ENCODE measurements at regions not wholly inside any gene's neighbourhood (a gene's known extent, or its start where the extent isn't known, plus 50 kb on each side); places are given as distances from the start of the nearest gene placed in this dataset.
A peak's percentile ranks its signal among the peaks of the same experiment; 100 is the strongest.

DNA sequence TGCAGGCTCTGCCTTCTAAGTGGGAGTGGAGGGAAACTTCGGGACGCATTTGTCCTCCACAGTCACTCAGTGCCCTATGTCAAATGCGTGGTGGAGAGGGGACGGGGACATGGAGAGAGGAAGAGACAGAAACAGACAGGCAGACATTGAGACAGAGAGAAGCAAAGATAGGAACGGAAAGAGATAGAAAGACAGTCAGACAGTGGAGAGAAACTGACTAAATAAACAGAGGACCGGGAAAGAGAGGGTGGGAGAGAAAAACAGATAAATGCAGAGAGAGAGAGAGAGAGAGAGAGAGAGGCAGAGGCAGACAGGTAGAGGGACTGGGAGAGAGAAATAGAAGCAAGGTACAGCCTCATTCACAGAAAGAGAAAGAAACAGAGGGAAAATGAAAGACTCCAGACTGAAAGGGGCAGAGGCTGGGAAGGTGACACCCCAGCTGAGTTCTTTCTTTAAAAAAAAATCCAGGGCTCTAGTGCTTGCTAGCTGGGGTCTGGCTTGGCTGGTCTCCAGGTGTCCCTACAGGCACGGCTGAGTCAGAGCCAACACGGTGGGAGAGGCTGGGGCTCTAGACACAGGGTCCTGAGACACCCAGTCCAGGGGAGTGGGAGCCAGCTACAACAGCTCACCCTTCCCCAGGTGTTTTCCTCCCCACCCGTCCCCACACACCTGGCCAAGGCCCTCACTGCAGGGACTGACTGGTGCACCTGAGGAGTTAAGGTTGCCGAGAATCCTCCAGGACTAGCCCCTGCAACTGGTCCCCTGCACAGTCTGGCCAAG is 506.1 kb upstream of the PROK2 start:
- ATAC-seq: no peak
- intact Hi-C loops (cut with DNase I): no loop called here
- no peak for FAIRE-seq
- no peak overlapping the region for H3K4me3 ChIP-seq
- no peaks in the 10 kb centered on the region for H3K4me1 ChIP-seq
- H3K27ac ChIP-seq: no peak overlapping the region
- DNase-seq: no peak
- no peaks in the 10 kb centered on the region for H3K27me3 ChIP-seq
- TF ChIP-seq, protein P1, sequence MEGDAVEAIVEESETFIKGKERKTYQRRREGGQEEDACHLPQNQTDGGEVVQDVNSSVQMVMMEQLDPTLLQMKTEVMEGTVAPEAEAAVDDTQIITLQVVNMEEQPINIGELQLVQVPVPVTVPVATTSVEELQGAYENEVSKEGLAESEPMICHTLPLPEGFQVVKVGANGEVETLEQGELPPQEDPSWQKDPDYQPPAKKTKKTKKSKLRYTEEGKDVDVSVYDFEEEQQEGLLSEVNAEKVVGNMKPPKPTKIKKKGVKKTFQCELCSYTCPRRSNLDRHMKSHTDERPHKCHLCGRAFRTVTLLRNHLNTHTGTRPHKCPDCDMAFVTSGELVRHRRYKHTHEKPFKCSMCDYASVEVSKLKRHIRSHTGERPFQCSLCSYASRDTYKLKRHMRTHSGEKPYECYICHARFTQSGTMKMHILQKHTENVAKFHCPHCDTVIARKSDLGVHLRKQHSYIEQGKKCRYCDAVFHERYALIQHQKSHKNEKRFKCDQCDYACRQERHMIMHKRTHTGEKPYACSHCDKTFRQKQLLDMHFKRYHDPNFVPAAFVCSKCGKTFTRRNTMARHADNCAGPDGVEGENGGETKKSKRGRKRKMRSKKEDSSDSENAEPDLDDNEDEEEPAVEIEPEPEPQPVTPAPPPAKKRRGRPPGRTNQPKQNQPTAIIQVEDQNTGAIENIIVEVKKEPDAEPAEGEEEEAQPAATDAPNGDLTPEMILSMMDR (IDR thresholded peaks at IDR 0.05): no peak
- H3K36me3 ChIP-seq: no peaks in the 10 kb centered on the region
- H3K9me3 ChIP-seq: no peaks in the 10 kb centered on the region
- WGBS, 2 donors: 69% methylated on average over 10 of the region's 10 CpGs

DNA sequence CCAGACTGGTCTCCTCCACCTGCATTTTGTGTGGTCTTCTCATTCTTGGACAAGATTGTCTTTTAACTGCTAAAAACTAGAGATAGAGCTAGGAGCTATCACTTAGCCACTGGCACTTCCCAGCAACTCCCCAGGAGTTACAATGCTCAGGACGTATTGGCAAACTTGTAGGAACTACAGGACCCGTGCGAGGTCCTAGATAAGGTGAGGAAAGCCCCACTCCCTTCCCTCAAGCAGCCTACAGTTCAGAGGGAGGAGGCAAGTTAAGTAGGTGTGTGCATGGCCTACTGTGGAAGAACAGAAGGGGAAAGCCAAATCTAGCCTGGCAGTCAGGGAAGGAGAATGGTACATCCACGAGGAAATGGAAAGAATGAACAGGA is 504.7 kb upstream of the PROK2 start:
- no peak for ATAC-seq
- Histone ChIP-seq H3K27me3 (no peaks in the 10 kb centered on the region), H3K4me3 (no peak overlapping the region), H3K4me1 (no peaks in the 10 kb centered on the region), H3K36me3 (no peaks in the 10 kb centered on the region), H3K27ac (peak overlapping the region in 3 of 4 donors; percentile 37 to 55 (median 42)), H3K9me3 (no peaks in the 10 kb centered on the region)
- intact Hi-C loops (cut with DNase I): no loop called here
- no peak for DNase-seq
- TF ChIP-seq, protein P1 (IDR thresholded peaks at IDR 0.05): no peak
- WGBS, 2 donors: 69 to 76% methylated on average over 4 of the region's 4 CpGs
- no peak for FAIRE-seq

DNA sequence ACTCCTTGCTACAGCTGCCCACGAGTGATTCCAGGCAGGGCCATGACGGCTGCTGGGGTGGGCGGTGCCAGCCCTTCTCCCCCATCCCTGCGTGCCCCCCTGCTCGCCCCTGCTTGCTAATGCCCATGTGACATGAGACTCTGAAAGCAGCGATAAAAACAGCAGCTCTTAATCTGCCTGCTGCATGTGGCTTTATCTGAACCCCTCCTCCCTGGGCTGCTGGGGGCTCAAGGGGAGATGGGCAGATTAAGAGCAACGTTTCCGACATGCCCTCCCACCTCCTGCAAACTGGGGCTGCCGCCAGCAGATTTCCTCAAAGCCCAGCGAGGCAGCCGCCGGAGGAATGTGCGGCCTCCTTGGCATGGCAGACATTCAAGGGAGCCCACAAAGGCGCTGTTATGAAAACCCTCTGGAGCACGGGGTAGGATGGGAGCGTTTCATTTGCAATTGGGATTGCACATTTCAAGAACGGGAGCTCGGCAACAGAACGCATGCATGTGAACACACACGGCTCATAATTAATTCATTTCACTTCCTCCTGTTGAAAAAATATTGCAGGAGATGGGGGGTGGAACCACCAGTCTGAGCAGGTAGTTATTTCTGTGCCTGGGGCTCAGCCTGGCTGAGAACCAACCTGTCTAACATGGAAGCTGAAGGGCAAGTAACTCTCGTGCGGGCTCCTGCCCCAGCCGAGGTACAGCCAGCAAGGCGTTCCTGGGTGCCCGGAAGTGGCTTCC is 504.2 kb upstream of the PROK2 start:
- Histone ChIP-seq H3K36me3 (no peaks in the 10 kb centered on the region), H3K27me3 (no peaks in the 10 kb centered on the region), H3K27ac (peak overlapping the region in 3 of 4 donors; percentile 37 to 55 (median 42)), H3K4me3 (peak overlapping the region in 2 of 4 donors; percentile 1 to 20), H3K4me1 (no peaks in the 10 kb centered on the region), H3K9me3 (no peaks in the 10 kb centered on the region)
- WGBS, 2 donors: 38 to 48% methylated on average over 25 of the region's 25 CpGs
- ATAC-seq: peak; percentile 61 to 74 (median 68)
- TF ChIP-seq, protein P1 (IDR thresholded peaks at IDR 0.05): no peak
- DNase-seq: peak in 3 of 6 donors; percentile 20 to 34 (median 31)
- intact Hi-C loops (cut with DNase I): no loop called here
- FAIRE-seq: no peak

DNA sequence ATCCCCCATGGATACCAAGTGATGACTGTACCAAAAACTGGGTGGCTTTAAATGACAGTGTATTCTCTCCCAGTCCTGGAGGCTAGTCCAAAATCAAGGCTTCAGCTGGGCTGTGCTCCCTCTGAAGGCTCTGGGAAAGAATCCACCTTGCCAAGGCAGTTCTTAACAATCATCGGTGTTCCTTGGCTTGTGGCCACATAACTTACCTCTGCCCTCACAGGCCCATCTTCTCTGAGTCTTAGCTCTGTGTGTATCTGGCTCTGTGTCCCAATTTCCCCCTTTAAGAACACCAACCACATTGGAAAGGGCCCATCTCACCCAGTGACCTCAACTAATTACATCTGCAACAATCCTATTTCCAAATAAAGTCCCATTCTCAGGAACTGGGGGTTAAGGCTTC is 503.0 kb upstream of the PROK2 start:
- intact Hi-C loops (cut with DNase I): no loop called here
- DNase-seq (no peak), ATAC-seq (no peak), FAIRE-seq (no peak)
- TF ChIP-seq, protein P1 (IDR thresholded peaks at IDR 0.05): no peak
- H3K27me3 ChIP-seq: no peaks in the 10 kb centered on the region
- no peak overlapping the region for H3K4me3 ChIP-seq
- no peaks in the 10 kb centered on the region for H3K9me3 ChIP-seq
- H3K36me3 ChIP-seq: no peaks in the 10 kb centered on the region
- H3K27ac ChIP-seq: no peak overlapping the region
- no peaks in the 10 kb centered on the region for H3K4me1 ChIP-seq
- 8 to 10% methylated on average over 1 of the region's 1 CpG for WGBS, 2 donors

DNA sequence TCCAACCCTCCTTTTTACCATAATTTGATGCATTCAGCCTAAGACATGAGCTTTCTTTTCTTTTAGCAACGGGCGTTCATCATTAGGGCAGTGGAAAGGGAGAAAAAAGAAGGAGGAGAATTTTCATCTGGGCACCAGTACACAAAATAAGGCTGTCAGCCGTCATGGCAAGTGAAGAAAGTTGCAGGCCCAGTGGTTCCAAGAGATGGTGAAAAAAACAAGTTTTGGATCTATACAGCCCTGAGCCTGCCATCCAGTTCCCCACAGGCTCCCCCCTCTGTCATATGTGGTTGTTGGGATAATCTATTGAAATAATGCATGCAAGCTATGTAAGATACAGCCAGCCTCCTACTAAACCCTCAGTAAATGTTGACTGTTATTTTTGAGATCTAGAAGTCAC is 500.6 kb upstream of the PROK2 start:
- intact Hi-C loops (cut with DNase I): no loop called here
- H3K27me3 ChIP-seq: no peaks in the 10 kb centered on the region
- H3K4me3 ChIP-seq: no peak overlapping the region
- TF ChIP-seq, protein P1 (IDR thresholded peaks at IDR 0.05): no peak
- no peak overlapping the region for H3K27ac ChIP-seq
- no peak for DNase-seq
- no peaks in the 10 kb centered on the region for H3K36me3 ChIP-seq
- ATAC-seq: no peak
- 93 to 94% methylated on average over 3 of the region's 3 CpGs for WGBS, 2 donors
- H3K9me3 ChIP-seq: no peaks in the 10 kb centered on the region
- FAIRE-seq: no peak
- H3K4me1 ChIP-seq: no peaks in the 10 kb centered on the region
